ENCODE measurements at regions not wholly inside any gene's neighbourhood (a gene's known extent, or its start where the extent isn't known, plus 50 kb on each side); places are given as distances from the start of the nearest gene placed in this dataset.

- Histone ChIP-seq H3F3A (ENCODE audit: insufficient read depth, low read length) (no peaks in the 10 kb centered on the region), H3K4me3 (ENCODE audit: low read depth, low read length, poor library complexity, severe bottlenecking) (no peak overlapping the region), H2AFZ (ENCODE audit: low read length) (no peak overlapping the region), H4K20me1 (ENCODE audit: insufficient read depth, low read length) (no peaks in the 10 kb centered on the region), H3K4me1 (ENCODE audit: insufficient read depth, low read length, severe bottlenecking) (peaks cover 33% of the 10 kb centered on the region), H3K4me2 (ENCODE audit: low read length) (no peak overlapping the region), H3K79me2 (ENCODE audit: insufficient read depth, low read length) (no peaks in the 10 kb centered on the region), H3K9me3 (ENCODE audit: low read length) (no peaks in the 10 kb centered on the region), H3K27me3 (ENCODE audit: insufficient read depth, low read length) (no peaks in the 10 kb centered on the region), H3K9ac (ENCODE audit: low read length) (no peak overlapping the region), H3K9me2 (ENCODE audit: low read depth, low read length) (no peaks in the 10 kb centered on the region), H3K27ac (ENCODE audit: low read depth, low read length, poor library complexity, severe bottlenecking) (no peak overlapping the region), H3K36me3 (ENCODE audit: insufficient read depth, low read length) (no peaks in the 10 kb centered on the region)
- no peak for TF ChIP-seq EZH2 (IDR thresholded peaks at IDR 0.05; ENCODE audit: borderline replicate concordance, low read length)
- TF ChIP-seq, protein P1, sequence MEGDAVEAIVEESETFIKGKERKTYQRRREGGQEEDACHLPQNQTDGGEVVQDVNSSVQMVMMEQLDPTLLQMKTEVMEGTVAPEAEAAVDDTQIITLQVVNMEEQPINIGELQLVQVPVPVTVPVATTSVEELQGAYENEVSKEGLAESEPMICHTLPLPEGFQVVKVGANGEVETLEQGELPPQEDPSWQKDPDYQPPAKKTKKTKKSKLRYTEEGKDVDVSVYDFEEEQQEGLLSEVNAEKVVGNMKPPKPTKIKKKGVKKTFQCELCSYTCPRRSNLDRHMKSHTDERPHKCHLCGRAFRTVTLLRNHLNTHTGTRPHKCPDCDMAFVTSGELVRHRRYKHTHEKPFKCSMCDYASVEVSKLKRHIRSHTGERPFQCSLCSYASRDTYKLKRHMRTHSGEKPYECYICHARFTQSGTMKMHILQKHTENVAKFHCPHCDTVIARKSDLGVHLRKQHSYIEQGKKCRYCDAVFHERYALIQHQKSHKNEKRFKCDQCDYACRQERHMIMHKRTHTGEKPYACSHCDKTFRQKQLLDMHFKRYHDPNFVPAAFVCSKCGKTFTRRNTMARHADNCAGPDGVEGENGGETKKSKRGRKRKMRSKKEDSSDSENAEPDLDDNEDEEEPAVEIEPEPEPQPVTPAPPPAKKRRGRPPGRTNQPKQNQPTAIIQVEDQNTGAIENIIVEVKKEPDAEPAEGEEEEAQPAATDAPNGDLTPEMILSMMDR (IDR thresholded peaks at IDR 0.05; ENCODE audit: low read length): no peak
Observed at GRCh38 chr15:38665586-38666305, 101.1 kb upstream of the RASGRP1 start.

GRCh38 chr15:38666865-38667510 is 102.4 kb upstream of the RASGRP1 start:
- no peak overlapping the region for H3K4me2 ChIP-seq (ENCODE audit: low read length)
- peak overlapping the region; percentile 32; the same call in 1 of the 2 replicates for H2AFZ ChIP-seq (ENCODE audit: low read length)

DNA sequence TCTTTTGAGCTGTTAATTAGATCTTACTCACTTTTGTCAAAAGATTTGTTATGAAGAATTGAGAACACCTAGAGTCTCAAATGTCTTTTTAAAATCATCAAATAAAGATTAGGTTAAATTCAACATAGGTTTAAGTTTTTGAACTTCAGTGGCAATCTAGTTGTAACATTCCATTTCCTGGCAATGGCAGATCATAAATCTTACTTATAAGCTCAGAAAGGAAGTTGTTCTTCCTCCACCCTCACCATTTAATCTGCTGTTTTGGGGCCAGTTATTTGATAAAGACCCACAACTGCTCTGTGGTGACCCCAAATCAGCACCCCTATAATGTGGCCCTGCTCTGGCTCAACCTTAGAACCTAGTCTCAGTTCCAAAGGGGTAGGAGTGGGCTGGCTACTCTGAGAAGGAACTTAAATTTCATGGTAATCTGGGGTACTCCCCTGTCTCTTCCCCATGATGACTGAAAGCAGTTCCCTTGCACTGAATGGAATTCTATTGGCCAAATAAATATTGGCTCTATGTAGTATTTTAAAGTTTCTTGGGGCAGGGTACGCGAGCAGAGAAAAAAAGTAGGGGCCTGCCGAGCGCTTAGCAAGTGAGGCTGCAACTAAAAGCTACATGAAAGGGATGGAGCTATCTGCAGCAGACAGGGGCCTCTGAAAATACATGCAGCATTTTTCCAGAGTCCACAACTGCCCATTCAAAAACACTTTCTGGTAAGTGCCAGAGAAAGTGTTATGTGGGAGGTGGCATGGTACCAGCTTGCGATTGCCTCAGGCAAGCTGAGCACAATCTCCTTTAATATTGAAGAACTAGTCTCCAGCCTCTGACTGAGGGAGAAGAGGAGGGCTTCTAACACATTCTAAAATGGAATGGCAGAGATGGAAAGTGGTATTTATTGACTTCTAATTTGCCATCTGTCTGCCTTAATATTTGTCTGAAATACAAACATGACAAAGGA is 103.6 kb upstream of the RASGRP1 start:
- H3K4me2 ChIP-seq (ENCODE audit: low read length): no peak overlapping the region
- no peak for TF ChIP-seq EZH2 (IDR thresholded peaks at IDR 0.05; ENCODE audit: borderline replicate concordance, low read length)
- TF ChIP-seq, protein P1 (IDR thresholded peaks at IDR 0.05; ENCODE audit: low read length): no peak
- H3K27ac ChIP-seq (ENCODE audit: low read depth, low read length, poor library complexity, severe bottlenecking): no peak overlapping the region
- H3K4me3 ChIP-seq (ENCODE audit: low read depth, low read length, poor library complexity, severe bottlenecking): no peak overlapping the region
- H3K4me1 ChIP-seq (ENCODE audit: insufficient read depth, low read length, severe bottlenecking): peaks cover 51% of the 10 kb centered on the region
- no peak overlapping the region for H3K9ac ChIP-seq (ENCODE audit: low read length)
- H3K9me3 ChIP-seq (ENCODE audit: low read length): no peaks in the 10 kb centered on the region
- H3K36me3 ChIP-seq (ENCODE audit: insufficient read depth, low read length): no peaks in the 10 kb centered on the region
- H3K9me2 ChIP-seq (ENCODE audit: low read depth, low read length): no peaks in the 10 kb centered on the region
- H3K79me2 ChIP-seq (ENCODE audit: insufficient read depth, low read length): no peaks in the 10 kb centered on the region
- H3K27me3 ChIP-seq (ENCODE audit: insufficient read depth, low read length): no peaks in the 10 kb centered on the region
- H4K20me1 ChIP-seq (ENCODE audit: insufficient read depth, low read length): no peaks in the 10 kb centered on the region
- no peaks in the 10 kb centered on the region for H3F3A ChIP-seq (ENCODE audit: insufficient read depth, low read length)
- no peak overlapping the region for H2AFZ ChIP-seq (ENCODE audit: low read length)

More at GRCh38 chr15:38666865-38667510, 102.4 kb upstream of the RASGRP1 start:
- no peak overlapping the region for H3K4me3 ChIP-seq (ENCODE audit: low read depth, low read length, poor library complexity, severe bottlenecking)
- no peaks in the 10 kb centered on the region for H3F3A ChIP-seq (ENCODE audit: insufficient read depth, low read length)
- H3K9me2 ChIP-seq (ENCODE audit: low read depth, low read length): no peaks in the 10 kb centered on the region
- H3K9me3 ChIP-seq (ENCODE audit: low read length): no peaks in the 10 kb centered on the region
- H4K20me1 ChIP-seq (ENCODE audit: insufficient read depth, low read length): no peaks in the 10 kb centered on the region
- H3K36me3 ChIP-seq (ENCODE audit: insufficient read depth, low read length): no peaks in the 10 kb centered on the region
- no peak for TF ChIP-seq EZH2 (IDR thresholded peaks at IDR 0.05; ENCODE audit: borderline replicate concordance, low read length)
- TF ChIP-seq, protein P1 (IDR thresholded peaks at IDR 0.05; ENCODE audit: low read length): no peak
- H3K9ac ChIP-seq (ENCODE audit: low read length): no peak overlapping the region
- H3K4me1 ChIP-seq (ENCODE audit: insufficient read depth, low read length, severe bottlenecking): peaks cover 45% of the 10 kb centered on the region
- no peaks in the 10 kb centered on the region for H3K79me2 ChIP-seq (ENCODE audit: insufficient read depth, low read length)
- no peaks in the 10 kb centered on the region for H3K27me3 ChIP-seq (ENCODE audit: insufficient read depth, low read length)
- H3K27ac ChIP-seq (ENCODE audit: low read depth, low read length, poor library complexity, severe bottlenecking): no peak overlapping the region
